Colonic mucosa (tissue), 4 donors: ENCODE measurements at regions not wholly inside any gene's neighbourhood (a gene's known extent, or its start where the extent isn't known, plus 50 kb on each side); places are given as distances from the start of the nearest gene placed in this dataset.

Source experiments
- DNase-seq: peaks from one replicate; pipeline ENCODE4 v3.0.0-alpha.2; 2020
- H3K27ac ChIP-seq: fragments of 200-600 bp; one replicate; pipeline ENCODE4 v1.8.0; 2021
- H3K27me3 ChIP-seq: fragments of 200-600 bp; one replicate; pipeline ENCODE4 v1.8.0; 2021
- H3K36me3 ChIP-seq: fragments of 200-600 bp; one replicate; pipeline ENCODE4 v1.8.0; 2021
- H3K4me1 ChIP-seq: fragments of 200-600 bp; one replicate; pipeline ENCODE4 v1.8.0; 2021; ENCODE audit warnings: mild to moderate bottlenecking
- H3K4me3 ChIP-seq: fragments of 200-600 bp; one replicate; pipeline ENCODE4 v1.8.0; 2021
- H3K9ac ChIP-seq, 2 donors: one replicate each; pipeline ENCODE4 v1.7.0; 2013; ENCODE audit warnings: control low read depth in 2 of 2, low read depth in 2 of 2, low read length in 2 of 2
- H3K9me3 ChIP-seq: fragments of 200-600 bp; one replicate; pipeline ENCODE4 v1.8.0; 2021
- intact Hi-C: fragments of 100-400 bp; cut with DNase I; formaldehyde crosslinking; loops from one replicate; pipeline ENCODE4 v1.14.1; 2022
- TF ChIP-seq, protein P1 (sequence below): fragments of 200-600 bp; IDR thresholded peaks from one replicate; pipeline ENCODE4 v1.8.0; 2022; ENCODE audit warnings: antibody characterized with exemption, mild to moderate bottlenecking
- donor health status: healthy.
- donor health status: DM: no; HTN: no; CAD: no.
- donor health status: DM: no; HTN: no; CAD: no.

DNA sequence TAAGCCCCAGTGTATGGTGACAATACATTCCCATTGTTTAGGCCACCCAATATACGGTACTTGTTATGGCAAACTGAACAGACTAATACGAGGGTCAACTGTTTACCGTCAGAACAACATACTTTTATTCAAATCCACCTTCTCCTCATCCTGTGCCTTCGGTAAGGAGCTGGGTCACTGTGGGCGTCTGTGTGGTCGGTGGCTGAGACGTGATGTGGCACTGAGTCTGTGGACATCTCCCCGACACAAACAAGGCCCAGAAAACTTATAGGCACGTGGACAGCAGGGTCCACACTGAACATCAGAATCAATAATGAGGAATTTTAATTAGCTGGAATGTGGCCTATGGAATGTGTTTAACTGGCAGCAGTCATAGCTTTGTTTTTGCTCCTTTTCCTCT lies 154.3 kb upstream of the IRX2 start:
- Histone ChIP-seq H3K4me3 (no peak overlapping the region), H3K9ac (no peak overlapping the region), H3K36me3 (no peaks in the 10 kb centered on the region), H3K9me3 (no peaks in the 10 kb centered on the region), H3K4me1 (no peaks in the 10 kb centered on the region), H3K27ac (no peak overlapping the region), H3K27me3 (no peaks in the 10 kb centered on the region)
- TF ChIP-seq, protein P1, sequence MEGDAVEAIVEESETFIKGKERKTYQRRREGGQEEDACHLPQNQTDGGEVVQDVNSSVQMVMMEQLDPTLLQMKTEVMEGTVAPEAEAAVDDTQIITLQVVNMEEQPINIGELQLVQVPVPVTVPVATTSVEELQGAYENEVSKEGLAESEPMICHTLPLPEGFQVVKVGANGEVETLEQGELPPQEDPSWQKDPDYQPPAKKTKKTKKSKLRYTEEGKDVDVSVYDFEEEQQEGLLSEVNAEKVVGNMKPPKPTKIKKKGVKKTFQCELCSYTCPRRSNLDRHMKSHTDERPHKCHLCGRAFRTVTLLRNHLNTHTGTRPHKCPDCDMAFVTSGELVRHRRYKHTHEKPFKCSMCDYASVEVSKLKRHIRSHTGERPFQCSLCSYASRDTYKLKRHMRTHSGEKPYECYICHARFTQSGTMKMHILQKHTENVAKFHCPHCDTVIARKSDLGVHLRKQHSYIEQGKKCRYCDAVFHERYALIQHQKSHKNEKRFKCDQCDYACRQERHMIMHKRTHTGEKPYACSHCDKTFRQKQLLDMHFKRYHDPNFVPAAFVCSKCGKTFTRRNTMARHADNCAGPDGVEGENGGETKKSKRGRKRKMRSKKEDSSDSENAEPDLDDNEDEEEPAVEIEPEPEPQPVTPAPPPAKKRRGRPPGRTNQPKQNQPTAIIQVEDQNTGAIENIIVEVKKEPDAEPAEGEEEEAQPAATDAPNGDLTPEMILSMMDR, result no peak
- no peak for DNase-seq
- intact Hi-C loops, result no loop called here

DNA sequence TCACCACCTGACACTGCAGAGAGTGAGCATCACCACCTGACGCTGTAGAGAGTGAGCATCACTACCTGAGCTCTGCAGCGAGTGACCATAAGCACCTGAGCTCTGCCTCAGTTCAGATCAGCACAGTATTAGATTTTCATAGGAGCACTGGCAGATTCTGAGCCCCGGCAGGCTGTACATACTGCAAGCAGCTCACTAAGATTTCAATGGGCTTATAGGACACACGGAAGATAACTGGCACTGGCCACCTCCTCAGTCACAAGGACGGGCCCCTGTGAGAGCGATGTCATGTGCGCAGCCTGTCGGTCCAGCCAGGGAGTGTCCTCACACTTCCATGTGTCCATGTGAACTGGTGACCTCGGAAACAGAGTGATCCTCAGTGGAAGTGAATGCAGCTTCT lies 153.5 kb upstream of the IRX2 start:
- no peak overlapping the region for H3K27ac ChIP-seq
- DNase-seq, result no peak
- TF ChIP-seq, protein P1, result no peak
- H3K36me3 ChIP-seq, result no peaks in the 10 kb centered on the region
- H3K4me1 ChIP-seq, result no peaks in the 10 kb centered on the region
- H3K4me3 ChIP-seq, result no peak overlapping the region
- no peak overlapping the region for H3K9ac ChIP-seq
- intact Hi-C loops, result no loop called here
- no peaks in the 10 kb centered on the region for H3K9me3 ChIP-seq
- no peaks in the 10 kb centered on the region for H3K27me3 ChIP-seq

DNA sequence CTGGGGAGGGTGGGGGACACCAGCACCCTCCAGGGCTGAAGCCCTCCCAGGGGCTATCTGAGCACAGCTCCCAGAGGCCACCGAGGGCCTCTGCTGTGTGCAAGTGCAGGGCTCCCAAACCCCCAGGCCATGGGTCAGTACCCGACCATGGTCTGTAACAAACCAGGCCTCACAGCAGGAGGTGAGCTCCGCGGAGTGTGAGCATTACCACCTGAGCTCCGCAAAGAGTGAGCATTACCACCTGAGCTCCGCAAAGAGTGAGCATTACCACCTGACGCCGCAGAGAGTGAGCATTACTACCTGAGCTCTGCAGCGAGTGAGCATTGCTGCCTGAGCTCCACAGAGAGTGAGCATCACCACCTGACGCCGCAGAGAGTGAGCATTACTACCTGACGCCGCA lies 152.9 kb upstream of the IRX2 start:
- H3K27me3 ChIP-seq, result no peaks in the 10 kb centered on the region
- no peak overlapping the region for H3K27ac ChIP-seq
- H3K4me3 ChIP-seq, result no peak overlapping the region
- intact Hi-C loops, result no loop called here
- TF ChIP-seq, protein P1, result no peak
- H3K9ac ChIP-seq, result no peak overlapping the region
- no peaks in the 10 kb centered on the region for H3K36me3 ChIP-seq
- no peak for DNase-seq
- H3K9me3 ChIP-seq, result no peaks in the 10 kb centered on the region
- H3K4me1 ChIP-seq, result no peaks in the 10 kb centered on the region

DNA sequence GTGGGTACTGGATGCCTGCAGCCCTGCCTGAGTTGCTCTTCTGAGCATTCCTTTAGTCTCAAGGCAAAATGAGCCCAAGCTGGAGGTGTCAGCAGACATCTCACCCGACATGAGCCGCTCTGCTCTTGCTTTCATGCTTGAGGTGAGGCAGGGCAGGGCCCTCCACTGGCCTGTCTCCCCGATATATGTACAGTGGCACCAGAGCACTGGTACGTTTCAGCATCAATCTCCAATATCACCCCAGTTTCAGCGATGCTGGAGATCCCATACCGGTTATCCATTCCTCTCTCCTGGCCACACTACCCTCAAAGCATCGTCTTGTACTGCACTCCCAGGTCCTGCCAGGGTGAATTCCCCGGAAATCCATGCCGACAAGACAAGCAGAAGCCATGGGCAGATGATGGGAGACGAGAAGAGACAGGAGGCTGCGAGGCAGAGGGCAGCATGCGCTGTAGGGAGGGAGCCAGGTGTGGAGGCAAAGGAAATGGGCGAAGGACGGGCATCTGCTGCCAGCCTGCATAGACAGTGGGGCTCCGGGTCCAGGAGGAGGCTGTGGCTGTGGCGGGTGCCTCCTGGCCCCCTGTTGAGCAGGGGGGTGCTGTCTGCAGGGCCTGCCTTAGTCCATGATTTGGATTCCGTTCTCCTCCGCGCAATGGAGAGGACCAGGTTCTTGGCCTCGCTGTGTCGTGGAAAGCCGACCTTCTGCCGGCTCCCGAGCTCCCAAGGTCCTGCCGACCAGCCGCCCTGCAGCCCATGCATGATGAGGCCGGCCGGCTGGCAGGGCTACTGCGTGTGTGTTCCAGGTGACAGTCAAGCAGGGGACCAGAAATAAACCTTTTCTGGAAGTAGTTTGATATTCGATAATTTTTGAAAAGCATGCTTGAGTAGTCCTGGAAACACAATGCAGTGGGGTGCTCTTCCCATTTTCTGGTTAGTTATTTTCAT lies 152.2 kb upstream of the IRX2 start:
- no peak overlapping the region for H3K4me3 ChIP-seq
- TF ChIP-seq, protein P1, result no peak
- no peak overlapping the region for H3K27ac ChIP-seq
- no peak overlapping the region for H3K9ac ChIP-seq
- no peak for DNase-seq
- H3K27me3 ChIP-seq, result no peaks in the 10 kb centered on the region
- no peaks in the 10 kb centered on the region for H3K9me3 ChIP-seq
- no peaks in the 10 kb centered on the region for H3K36me3 ChIP-seq
- H3K4me1 ChIP-seq, result no peaks in the 10 kb centered on the region
- intact Hi-C loops, result no loop called here

DNA sequence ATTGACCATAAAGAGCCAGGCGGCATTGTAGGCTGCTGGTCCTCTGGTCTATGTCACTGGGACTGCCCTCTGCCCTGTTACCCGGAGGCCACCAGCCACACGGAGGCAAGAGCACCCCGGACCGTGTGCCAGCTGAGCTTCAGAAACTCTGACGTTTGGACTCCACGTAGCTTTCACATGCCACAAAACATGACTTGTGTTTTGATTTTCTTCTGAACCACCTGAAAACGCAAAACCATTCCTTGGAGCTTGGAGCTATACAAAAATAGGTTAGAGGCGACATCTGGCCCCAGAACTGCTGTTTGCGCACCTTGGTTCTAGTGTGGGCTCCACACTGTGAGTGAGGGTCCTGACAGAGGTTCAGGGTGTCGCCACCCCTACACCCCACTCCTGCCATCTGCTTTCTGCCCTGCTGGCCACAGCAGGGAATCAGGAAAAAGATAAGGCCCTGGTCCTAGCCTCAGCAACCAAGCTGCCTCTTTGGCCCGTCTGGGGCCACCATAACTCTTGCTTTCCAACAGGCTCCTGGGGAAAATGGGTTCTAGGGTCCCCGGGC lies 151.3 kb upstream of the IRX2 start:
- Histone ChIP-seq H3K9ac (no peak overlapping the region), H3K27me3 (no peaks in the 10 kb centered on the region), H3K4me1 (no peaks in the 10 kb centered on the region), H3K36me3 (no peaks in the 10 kb centered on the region), H3K9me3 (no peaks in the 10 kb centered on the region), H3K27ac (no peak overlapping the region), H3K4me3 (no peak overlapping the region)
- intact Hi-C loops, result no loop called here
- TF ChIP-seq, protein P1, result no peak
- DNase-seq, result no peak
